ENCODE measurements at regions not wholly inside any gene's neighbourhood (a gene's known extent, or its start where the extent isn't known, plus 50 kb on each side); places are given as distances from the start of the nearest gene placed in this dataset.
"Not testable (repeated sequence)": the region's sequence is repeated elsewhere in the genome, so short reads cannot be mapped to it uniquely, and the experiment has no call there.

DNA sequence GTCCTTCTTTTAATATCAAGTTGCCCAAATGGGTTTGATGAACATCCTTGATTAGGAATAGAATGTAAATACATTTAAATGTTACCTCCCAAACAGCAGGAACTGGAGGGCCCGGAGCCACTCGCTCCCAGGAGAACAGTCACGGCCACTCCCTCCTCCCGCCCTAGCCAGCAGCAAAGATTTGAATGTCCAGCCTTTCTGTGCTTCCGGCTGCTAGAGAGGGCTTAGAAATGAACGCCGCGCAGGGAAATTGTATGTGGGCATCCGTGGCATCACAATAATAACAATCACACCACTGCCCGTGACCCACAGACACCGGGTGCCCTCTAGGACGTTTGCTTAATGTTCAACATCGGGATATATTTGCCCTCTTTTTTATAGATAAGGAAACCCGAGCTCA lies 164.9 kb upstream of the SALL3 start:
- no peak for DNase-seq (ENCODE audit: low read depth in 2 of 3, low spot score in 1 of 3)

DNA sequence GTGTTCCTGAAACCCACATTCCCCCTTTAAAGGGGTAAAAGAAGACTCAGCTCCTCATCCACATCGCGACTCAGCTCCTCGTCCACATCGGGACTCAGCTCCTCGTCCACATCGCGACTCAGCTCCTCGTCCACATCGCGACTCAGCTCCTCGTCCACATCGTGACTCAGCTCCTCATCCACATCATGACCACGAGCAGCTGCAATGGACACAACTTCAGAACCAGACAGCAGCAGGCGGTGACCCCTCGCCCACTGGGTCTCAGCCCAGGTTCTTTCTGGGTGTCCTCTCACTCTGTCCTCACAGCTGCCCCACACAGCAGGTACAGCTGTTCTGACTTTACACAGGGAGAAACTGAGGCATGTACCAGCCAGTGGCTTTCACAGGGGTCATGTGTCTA lies 163.5 kb upstream of the SALL3 start:
- no peak for DNase-seq (ENCODE audit: low read depth in 2 of 3, low spot score in 1 of 3)

DNA sequence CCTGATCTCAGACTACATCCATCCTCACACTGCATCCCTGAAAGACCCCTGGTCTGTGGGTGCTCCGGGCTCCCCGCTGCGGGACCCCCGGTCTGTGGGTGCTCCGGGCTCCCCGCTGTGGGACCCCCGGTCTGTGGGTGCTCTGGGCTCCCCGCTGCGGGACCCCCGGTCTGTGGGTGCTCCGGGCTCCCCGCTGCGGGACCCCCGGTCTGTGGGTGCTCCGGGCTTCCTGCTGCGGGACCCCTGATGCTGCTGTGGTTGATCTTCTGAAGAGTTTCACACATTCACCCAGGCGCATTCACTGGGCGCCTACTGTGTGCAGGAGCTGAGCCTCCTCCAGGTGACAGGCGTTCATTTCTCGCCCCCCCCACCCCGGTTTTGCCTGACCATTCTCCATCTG lies 162.7 kb upstream of the SALL3 start:
- no peak for DNase-seq (ENCODE audit: low read depth in 2 of 3, low spot score in 1 of 3)

DNA sequence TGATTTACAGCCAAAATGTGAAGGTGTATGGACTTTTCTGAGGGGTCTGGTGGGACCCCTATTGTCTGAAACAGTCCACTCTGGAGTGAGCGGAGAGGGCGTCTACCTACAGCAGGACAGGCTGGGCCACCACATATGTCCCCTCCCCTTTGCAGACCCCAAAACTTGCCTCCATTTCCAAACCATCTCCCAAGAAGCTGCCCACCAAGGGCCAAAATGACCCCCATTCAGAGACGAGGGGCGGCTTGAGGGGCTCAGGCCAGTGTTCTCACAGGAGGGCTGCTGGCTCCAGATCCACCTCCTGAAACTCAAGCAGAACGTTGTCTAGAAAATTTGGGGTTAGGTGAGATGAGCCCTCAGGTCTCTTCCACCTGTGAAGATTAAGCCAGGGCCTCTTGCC lies 161.1 kb upstream of the SALL3 start:
- DNase-seq (ENCODE audit: low read depth in 2 of 3, low spot score in 1 of 3): no peak

DNA sequence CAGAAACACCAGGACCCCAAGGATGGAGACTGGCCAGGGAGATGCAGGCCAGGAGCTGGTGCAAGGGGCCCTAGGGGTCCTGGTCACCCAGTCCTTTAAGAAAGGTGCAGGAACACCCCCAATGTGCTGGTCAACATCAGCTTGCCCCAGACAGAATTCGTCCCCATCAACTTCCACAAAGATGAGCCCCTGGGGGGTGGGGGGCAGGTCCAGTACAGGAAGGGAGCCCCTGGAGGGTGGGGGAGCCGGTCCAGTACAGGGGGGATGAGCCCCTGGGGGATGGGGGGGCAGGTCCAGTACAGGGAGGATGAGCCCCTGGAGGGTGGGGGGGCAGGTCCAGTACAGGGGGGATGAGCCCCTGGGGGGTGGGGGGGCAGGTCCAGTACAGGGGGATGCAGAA lies 160.7 kb upstream of the SALL3 start:
- no peak for DNase-seq (ENCODE audit: low read depth in 2 of 3, low spot score in 1 of 3)

DNA sequence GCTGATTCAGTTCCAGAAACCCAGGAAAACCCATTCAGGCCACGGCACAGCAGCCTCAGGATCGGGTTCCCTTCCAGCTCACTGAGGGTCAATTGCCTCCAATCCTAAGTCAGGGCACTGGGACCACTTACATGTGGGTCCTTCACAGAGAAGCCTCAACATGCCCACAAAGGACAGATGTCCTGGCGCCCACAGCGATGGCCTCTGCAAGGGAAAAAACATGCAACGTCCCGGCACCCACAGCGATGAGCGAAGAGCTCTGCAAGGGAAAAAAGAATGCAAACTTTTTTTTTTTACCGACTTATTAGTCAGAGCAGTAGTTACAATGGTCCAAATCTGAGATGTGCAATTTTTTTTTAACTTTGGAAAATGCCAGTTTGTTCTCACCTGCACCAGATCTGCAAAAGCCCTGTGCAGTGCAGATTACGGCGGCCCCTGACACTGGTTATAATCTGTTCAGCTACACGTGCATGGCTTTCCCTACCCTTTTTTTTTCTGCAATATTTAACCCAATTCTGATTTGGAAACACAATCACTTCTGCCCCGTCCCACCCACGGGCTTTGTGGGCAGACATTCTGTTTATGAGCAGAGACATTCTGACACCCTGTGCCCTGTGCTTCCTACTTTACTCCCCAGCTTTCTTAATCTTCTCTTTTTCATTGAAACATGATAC lies 159.3 kb upstream of the SALL3 start:
- DNase-seq (ENCODE audit: low read depth in 2 of 3, low spot score in 1 of 3): no peak

DNA sequence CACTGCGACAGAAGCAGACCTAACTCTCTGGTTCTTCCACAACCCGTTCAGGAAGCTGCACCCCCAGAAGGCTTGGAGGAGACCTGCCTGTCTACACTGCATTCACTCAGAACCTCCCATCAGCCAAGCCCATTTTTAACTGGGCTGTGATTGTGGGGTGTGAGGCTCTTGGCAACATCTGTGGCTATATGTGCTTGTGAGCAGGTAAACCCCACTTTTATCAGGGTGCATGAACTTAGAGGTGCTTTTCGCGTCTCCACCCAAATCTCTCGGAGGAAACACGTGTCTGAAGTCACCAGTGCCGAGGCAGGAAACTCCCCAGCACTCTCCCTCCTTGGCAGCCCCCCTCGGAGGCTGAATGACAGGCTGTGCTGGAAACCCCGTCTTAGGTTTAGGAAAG lies 158.2 kb upstream of the SALL3 start:
- no peak for DNase-seq (ENCODE audit: low read depth in 2 of 3, low spot score in 1 of 3)

DNA sequence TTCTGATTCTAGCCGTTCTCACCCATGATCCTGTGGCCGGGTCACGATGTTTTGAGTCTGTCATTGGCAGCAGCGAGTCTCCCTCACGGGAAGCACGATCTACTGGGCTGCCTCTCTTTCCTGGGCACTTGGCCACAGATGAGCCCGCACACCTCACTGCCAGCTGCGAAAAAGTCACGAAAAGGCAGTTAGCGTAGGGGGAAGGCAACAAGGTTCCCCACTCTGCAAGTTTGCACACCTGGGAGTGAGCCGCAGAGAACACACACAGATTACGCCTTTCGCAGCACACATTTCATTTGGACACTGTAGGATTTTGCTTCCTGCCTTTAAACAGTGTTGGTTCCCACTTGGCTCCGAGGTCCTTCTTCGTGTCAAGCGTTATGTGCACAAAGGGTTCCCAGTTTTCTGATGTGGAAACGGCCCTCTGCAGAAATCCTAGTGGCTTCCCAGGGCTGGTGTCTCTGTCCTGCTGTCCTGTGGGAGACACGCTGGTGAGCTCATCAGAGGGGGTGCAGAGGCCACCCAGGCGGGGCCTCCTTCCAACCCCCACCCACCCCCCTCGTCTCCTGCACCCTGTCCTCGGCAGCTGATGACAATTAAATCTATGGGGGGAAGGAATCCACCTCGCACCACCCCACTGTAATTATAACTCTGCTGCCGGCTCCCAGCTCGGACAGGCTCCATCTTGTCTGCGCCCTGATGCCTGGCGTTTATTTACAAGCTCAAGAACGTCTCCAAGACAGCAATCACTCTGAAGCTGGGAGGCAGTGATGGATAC lies 157.3 kb upstream of the SALL3 start:
- no peak for DNase-seq (ENCODE audit: low read depth in 2 of 3, low spot score in 1 of 3)

DNA sequence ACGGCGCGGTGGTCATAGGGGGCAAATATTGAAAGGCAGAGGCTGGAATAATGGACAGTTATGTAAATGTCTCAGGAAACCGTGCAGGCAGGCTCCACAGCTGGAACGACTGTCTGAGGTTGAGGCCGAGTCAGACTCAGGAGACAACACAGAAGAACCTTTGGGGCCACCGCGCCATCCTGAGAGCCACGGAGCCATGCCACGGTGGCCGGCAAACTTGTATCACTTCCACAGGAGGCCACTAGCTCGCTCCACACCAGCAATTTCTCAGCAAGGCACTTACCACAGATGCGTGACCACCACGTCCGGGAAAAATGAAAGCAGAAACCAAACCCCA lies 156.7 kb upstream of the SALL3 start:
- no peak for DNase-seq (ENCODE audit: low read depth in 2 of 3, low spot score in 1 of 3)

DNA sequence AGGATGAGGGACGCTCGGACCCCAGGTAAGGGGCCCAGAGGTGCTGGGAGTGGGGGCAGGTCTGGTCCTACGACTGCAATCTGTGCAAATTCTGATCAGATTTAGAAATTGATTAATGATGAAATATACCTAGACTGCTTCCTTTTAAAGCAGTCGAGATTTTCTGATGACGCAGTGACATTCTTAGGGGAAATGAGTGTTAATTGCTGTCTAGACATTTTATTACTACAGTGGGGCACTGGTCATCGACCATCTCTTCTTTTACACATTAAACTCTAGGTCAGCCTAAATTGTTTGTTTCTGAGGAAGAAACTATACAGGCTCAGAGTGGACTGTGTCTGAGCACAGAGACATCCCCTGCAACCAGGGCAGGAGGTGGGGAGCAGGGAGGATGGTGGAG lies 154.4 kb upstream of the SALL3 start:
- DNase-seq (ENCODE audit: low read depth in 2 of 3, low spot score in 1 of 3): no peak

DNA sequence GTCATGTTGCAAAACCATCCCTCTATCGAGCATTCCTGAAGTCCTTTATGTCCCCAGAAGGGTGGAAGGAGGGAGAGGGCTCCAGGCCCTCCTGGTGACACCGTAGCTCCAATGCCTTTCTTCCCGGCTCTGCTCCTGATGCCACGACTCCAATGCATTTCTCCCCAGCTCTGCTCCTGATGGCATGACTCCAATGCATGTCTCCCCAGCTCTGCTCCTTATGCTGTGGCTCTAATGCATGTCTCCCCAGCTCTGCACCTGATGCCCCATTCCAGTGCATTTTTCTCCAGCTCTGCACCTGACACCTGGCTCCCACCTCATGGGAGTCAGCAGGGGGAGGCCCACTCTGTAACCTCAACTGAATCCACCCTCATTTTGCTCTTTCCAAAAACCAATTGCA lies 153.0 kb upstream of the SALL3 start:
- no peak for DNase-seq (ENCODE audit: low read depth in 2 of 3, low spot score in 1 of 3)

DNA sequence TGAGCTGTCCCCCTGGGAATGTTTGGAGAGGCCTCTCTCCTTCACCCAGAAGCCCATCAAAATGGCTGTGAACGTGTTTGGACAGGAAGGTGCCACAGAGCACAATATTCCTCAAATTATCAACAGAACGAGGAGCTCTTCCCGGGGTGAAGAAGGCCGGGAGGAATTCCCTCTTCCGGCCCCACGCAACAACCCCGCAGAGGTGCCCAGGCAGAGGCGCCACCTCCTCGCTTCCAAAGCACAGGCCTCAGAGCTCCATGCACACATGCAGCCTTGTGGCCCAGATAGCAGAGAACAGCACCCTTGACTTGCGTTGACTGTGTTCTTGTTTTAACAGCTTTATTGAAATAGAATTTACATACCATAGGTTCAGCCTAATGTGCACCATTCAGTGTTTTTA lies 152.5 kb upstream of the SALL3 start:
- no peak for DNase-seq (ENCODE audit: low read depth in 2 of 3, low spot score in 1 of 3)

DNA sequence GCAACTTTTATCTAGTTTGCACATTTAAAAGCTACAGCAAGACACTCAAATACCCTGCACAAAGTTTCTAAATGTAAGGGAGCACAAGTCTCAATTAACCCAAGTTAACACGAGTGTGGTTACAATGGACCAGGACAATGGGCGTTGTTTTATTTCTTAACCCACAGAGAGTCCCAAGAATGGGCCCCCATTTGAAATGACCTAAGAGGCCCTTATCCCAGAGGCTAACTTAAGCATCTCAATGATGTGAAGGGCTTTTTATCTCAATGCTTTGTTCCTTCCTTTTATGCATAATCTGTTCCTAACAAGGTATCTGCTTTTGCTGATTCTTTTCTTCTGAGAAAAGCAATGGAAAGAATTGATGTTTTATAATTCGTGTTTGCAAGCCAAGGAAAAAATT lies 151.5 kb upstream of the SALL3 start:
- DNase-seq (ENCODE audit: low read depth in 2 of 3, low spot score in 1 of 3): no peak

DNA sequence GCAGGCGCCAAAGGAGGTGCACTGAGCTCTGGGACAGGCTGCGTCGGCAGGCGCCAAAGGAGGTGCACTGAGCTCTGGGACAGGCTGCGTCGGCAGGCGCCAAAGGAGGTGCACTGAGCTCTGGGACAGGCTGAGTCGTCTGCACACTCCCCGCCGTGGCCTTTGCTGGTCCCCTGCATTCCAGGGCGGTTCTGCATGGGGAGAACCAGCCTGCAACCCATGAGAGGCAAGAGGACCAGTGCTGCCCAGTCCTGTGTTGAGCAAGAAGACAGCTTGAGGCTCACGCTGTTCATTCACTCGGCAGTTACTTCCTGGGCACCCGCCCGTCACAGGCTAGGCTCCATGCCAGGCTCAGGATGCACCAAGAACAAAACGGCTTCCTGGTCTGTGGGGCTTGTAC lies 150.6 kb upstream of the SALL3 start:
- not testable (repeated sequence) for DNase-seq (ENCODE audit: low read depth in 2 of 3, low spot score in 1 of 3)

DNA sequence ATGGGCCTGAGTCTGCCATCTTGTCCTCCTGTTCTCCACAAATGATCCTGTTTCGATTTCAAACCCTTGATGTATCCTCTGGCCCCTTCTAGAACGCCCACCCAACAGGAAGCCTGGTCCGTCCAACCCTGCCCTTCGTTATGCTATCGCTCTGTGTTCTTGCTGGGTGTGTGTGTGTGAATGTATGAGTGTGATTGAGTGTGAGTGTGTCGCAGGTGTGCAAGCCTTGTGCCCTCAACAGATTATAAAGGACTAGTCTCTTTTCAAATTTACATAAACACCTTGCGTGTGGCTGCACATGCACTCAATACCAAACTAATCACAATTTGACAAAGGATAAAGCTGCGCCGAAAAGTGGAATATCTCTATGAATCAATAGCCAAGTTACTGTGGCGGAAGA lies 149.5 kb upstream of the SALL3 start:
- DNase-seq (ENCODE audit: low read depth in 2 of 3, low spot score in 1 of 3): no peak

DNA sequence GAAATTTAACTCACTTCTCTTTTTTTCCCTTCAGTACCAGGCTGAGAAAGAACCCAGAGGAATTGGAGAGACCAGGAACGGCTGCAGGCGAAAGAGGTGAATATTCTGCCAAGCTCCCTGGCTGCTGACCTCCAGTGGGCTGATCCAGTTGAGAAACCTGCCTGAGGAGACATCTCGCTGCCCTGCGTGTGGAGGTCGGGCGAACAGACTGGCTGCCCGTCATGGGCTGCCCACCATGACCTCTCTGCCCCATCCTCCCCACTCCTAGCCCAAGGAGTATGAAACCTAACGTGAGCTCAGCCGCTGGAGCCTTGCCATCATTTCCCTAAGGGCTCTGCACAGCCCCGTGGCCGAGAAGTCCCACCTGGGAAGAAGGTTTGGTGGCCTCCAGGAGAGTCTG lies 148.8 kb upstream of the SALL3 start:
- no peak for DNase-seq (ENCODE audit: low read depth in 2 of 3, low spot score in 1 of 3)

DNA sequence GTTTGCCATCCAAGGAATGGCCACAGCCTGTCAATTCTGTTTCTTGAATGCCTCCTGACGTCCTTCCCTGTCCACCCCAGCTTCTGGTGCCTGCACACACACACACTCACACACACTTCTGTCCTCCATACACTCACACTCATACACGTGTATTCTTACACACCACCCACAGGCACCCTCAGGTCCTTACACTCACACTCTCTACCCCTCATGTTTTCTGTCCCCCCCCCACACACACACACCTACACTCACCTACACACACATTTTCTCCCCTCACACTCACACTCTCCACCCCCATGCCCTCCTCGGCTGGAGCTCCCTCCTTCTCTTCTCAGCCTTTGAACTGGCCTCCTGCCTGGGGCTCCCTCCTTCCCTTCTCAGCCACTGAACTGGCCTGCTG lies 148.0 kb upstream of the SALL3 start:
- no peak for DNase-seq (ENCODE audit: low read depth in 2 of 3, low spot score in 1 of 3)

DNA sequence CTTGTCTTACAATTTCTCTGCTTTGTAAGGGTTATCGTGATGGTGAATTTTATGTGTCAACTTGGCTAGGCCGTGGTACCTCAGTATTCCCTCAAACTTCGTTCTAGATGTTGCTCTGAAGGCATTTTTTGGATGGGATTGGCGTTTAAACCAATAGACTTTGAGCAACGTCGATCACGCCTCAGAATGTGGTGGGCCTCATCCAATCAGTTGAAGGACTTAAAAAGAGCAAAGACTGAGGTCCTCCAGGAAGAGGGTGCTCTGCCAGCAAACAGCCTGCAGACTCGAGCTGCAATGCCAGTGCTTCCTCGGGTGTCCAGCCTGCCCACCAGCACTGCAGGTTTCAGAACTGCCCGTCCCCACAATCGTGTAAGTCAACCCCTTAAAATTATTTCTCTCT lies 145.8 kb upstream of the SALL3 start:
- no peak for DNase-seq (ENCODE audit: low read depth in 2 of 3, low spot score in 1 of 3)

DNA sequence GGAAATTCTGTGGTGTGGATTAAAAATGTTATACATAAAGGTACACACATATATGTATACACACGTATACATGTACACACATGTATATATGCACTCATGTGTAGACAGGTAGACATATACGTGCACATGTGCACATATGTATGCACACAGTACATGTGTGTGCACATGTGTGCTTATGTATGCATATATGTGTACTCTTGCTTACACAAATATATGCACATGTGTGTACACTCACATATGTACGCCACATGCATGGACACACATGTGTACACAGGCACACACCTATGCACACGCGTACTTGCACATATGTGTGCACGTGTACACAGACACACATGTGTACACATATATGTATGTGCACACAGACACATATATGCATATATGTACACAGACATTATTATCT lies 142.8 kb upstream of the SALL3 start:
- no peak for DNase-seq (ENCODE audit: low read depth in 2 of 3, low spot score in 1 of 3)

DNA sequence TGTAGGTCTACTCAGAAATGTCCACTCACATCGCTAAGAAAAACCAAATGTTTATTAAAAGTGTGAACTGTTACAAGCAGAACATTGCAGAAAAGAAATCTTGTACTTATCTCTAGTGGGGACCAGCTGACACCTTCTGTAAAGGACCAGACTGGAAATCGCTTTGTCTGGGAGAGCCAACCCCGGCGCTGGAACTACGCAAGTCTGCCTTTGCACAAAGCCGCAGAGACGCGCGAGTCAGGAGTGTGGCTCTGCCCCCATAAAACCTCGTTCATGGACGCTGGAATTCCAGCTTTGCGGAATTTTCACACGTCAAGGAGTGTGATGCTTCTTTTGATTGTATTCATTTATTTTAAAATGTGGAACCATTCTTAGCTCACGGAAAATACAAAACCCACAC lies 141.9 kb upstream of the SALL3 start:
- DNase-seq (ENCODE audit: low read depth in 2 of 3, low spot score in 1 of 3): no peak

DNA sequence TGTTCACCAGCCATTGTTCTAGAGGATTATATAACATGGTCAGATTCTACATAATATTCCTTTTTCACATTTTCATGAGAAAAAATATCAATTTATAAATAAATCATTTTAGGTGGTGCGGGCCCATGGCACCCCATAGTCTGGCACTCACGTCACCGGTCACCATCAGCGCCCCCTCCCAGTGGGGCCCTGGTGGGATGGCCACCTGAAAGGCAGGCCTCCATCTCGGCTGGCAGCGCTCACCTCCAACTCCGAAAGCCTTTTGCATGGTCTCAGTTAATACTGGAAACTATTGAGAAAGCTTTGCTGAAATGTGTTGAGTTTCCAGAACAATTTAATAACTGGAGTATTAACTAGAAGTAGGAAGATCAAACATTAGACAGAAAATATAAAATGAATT lies 141.4 kb upstream of the SALL3 start:
- no peak for DNase-seq (ENCODE audit: low read depth in 2 of 3, low spot score in 1 of 3)

DNA sequence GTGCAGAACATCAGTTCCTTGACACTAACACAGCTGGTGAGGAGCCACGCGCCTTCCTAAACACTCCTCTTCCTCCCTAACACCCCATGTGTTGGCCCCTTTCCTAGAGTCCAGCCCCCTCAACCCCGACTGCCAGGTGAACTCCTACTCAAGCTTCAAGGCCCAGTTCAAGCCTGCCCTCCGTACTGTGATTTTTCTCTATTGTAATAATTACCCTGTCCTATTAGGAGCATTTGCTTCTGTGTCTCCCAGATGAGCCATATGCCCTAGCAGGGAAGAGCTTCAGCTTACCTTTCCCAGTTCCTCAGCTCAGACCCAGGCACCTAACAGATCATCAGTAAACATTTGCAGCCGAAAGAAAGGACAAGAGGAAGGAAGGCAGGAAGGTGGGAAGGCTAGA lies 130.6 kb upstream of the SALL3 start:
- no peak for DNase-seq (ENCODE audit: low read depth in 2 of 3, low spot score in 1 of 3)

DNA sequence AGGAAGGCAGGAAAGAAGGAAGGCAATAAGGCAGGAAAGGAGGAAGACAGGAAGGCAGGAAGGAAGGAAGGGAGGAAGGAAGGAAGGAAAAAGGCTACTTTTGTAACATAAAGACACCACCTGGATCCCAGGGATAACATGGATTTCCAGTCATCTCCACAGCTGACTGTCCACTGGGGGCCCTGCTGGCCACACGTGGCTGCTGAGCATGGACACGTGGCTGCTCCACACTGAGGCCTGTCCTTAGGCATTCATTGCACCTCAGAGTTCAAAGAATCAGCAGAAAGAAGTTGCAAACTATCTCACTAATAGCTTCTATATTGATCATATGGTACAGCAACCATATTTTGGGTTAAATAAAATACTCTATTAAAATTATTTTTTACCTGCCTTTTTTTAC lies 130.2 kb upstream of the SALL3 start:
- no peak for DNase-seq (ENCODE audit: low read depth in 2 of 3, low spot score in 1 of 3)

Measured in stimulated activated CD4-positive, alpha-beta T cell treated with anti-CD3 and anti-CD28 coated beads, Interleukin-12 subunit alpha, Interleukin-12 subunit beta, amount 100 ng/mL, for 48 hours (primary cell).